HG03354 (cell line): ENCODE measurements at regions not wholly inside any gene's neighbourhood (a gene's known extent, or its start where the extent isn't known, plus 50 kb on each side); places are given as distances from the start of the nearest gene placed in this dataset.
"Not testable (repeated sequence)": the region's sequence is repeated elsewhere in the genome, so short reads cannot be mapped to it uniquely, and the experiment has no call there.

ENCODE experiments used
- ATAC-seq: cut with Tn5 transposase; IDR thresholded peaks from one replicate; pipeline ENCODE4 v1.9.1; 2021; ENCODE audit warnings: mild to moderate bottlenecking; ENCODE audit not compliant: unreplicated experiment, poor library complexity, severe bottlenecking

- no peak for ATAC-seq
These were observed 59.3 kb downstream of the BTBD3 start for GRCh38 chr20:11976966-11977365.

GRCh38 chr20:11978496-11978895 lies 60.8 kb downstream of the BTBD3 start:
- no peak for ATAC-seq

GRCh38 chr20:11979306-11979990 lies 61.8 kb downstream of the BTBD3 start:
- ATAC-seq = peak; percentile 77

GRCh38 chr20:11980263-11980662 lies 62.6 kb downstream of the BTBD3 start:
- no peak for ATAC-seq

- no peak for ATAC-seq
These were observed 63.8 kb downstream of the BTBD3 start for GRCh38 chr20:11981366-11981947.

- no peak for ATAC-seq
These were observed 64.7 kb downstream of the BTBD3 start for GRCh38 chr20:11982289-11982954.

- ATAC-seq = no peak
These were observed 65.3 kb downstream of the BTBD3 start for GRCh38 chr20:11982955-11983470.

GRCh38 chr20:11986954-11987353 lies 69.3 kb downstream of the BTBD3 start:
- no peak for ATAC-seq

GRCh38 chr20:11987526-11987925 lies 69.8 kb downstream of the BTBD3 start:
- ATAC-seq = no peak

GRCh38 chr20:11989018-11989771 lies 71.5 kb downstream of the BTBD3 start:
- no peak for ATAC-seq

- ATAC-seq = no peak
These were observed 74.7 kb downstream of the BTBD3 start for GRCh38 chr20:11992426-11992825.

GRCh38 chr20:11993886-11994461 lies 76.3 kb downstream of the BTBD3 start:
- peak; percentile 43 for ATAC-seq

- no peak for ATAC-seq
These were observed 78.3 kb downstream of the BTBD3 start for GRCh38 chr20:11995805-11996567.

- not testable (repeated sequence) for ATAC-seq
These were observed 87.1 kb downstream of the BTBD3 start for GRCh38 chr20:12004776-12005175.

GRCh38 chr20:12012241-12013222 lies 94.8 kb downstream of the BTBD3 start:
- ATAC-seq = peak; percentile 98

GRCh38 chr20:12014276-12014675 lies 96.6 kb downstream of the BTBD3 start:
- ATAC-seq = no peak

GRCh38 chr20:12014736-12015135 lies 97.0 kb downstream of the BTBD3 start:
- no peak for ATAC-seq

- no peak for ATAC-seq
These were observed 98.6 kb downstream of the BTBD3 start for GRCh38 chr20:12016291-12016690.
